UCSD-AML1 (cell line): ENCODE measurements at regions not wholly inside any gene's neighbourhood (a gene's known extent, or its start where the extent isn't known, plus 50 kb on each side); places are given as distances from the start of the nearest gene placed in this dataset.
"Not testable (repeated sequence)": the region's sequence is repeated elsewhere in the genome, so short reads cannot be mapped to it uniquely, and the experiment has no call there.

Experiments
- DNase-seq: peaks from one replicate; lab custom pipeline; 2025; ENCODE audit not compliant: unreplicated experiment; lab: John Stamatoyannopoulos, UW

GRCh38 chr3:184474897-184475296, 86.7 kb upstream of the EPHB3 start:
- DNase-seq = no peak

- no peak for DNase-seq
Measured at GRCh38 chr3:184477940-184478339, 83.6 kb upstream of the EPHB3 start.

DNA sequence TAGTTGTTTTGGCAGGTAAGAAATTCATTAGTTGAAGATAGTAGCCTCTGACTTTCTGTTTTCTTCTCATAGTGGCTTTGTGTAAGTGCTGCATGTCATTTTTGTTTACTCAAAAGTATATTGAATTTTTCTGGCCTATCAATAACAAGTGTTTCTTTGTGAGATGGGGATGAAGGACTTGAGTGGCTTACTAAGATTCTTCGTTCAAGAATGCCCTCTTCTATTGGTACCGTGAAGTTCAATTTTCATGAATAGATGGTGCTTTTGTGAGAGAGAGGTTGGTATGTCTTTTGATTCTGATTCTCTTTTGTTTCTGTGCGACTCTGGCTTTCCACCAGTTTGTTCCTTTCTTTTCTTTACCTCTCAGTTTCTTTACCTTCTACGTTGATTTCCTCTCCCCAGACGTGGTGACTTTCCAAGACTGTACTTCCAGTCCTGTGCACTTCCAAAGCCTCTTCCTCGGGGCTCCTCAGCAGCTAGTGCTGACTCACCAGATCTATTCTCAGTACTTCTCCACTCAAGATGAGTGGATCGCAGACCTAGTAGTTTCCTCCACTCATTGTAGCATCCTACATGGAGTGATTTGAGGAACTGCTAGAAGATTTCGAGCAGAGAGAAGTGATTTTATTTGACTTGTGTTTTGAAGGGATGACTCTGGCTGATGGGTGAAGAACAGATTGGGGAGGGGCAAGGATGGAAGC, 82.0 kb upstream of the EPHB3 start:
- no peak for DNase-seq

- DNase-seq = no peak
Measured at GRCh38 chr3:184480831-184481230, 80.8 kb upstream of the EPHB3 start.

DNA sequence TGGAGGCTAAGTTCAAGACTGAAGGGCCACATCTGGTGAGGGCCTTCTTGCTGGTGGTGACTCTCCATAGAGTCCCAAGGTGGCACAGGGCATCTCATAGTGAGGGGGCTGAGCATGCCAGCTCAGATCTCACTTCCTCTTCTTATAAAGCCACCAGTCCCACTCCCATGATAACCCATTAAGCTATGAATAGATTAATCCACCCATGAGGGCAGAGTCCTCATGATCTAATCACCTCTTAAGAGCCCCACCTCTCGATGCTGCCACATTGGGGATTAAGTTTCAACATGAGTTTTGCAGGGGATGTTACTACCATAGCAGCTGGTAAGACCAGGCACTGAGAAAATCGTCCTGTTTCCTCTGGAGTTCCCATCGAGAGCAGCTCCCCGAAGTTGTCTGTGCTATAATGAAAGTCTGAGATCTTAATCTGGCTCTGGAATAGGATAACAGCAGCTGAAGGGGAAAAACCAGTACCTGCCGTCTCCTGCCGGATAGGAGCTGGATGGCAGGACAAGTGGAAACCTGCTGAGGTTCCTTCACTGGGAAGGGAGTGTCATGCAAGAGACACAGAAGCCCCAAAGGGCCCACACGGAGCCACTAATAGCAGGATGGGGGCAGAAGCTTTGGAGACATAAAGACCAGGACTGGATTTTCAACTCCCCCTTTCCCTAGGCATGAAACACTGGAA, 79.5 kb upstream of the EPHB3 start:
- no peak for DNase-seq

GRCh38 chr3:184485241-184485640, 76.3 kb upstream of the EPHB3 start:
- DNase-seq = no peak

DNA sequence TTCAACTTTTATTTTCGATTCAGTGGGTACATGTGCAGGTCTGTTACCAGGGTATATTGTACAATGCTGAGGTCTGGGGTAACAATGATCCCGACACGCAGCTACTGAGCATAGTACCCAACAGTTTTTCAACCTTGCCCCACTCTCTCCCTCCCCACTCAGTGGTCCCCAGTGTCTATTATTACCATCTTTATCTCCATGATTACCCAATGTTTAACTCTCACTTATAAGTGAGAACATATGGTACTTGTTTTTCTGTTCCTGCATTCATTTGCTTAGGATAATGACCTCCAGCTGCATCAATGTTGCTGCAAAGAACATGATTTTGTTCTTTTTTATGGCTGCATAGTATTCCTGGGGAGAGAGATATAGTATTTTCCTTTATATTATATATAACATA, 75.7 kb upstream of the EPHB3 start:
- DNase-seq = no peak

DNA sequence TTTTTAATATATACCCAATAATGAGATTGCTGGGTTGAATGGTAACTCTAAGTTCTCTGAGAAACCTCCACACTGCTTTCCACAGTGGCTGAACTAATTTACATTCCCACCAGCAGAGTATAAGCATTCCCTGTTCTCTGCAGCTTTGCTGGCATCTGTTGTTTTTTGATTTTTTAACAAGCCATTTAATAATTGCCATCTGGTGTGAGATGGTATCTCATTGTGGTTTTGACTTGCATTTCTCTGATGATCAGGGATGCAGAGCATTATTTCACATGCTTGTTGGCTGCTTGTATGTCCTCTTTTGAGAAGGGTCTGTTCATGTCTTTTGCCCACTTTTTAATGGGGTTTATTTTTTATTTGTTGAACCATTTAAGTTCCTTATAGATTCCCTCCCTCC, 75.0 kb upstream of the EPHB3 start:
- DNase-seq = no peak

GRCh38 chr3:184488577-184488976, 73.0 kb upstream of the EPHB3 start:
- no peak for DNase-seq

DNA sequence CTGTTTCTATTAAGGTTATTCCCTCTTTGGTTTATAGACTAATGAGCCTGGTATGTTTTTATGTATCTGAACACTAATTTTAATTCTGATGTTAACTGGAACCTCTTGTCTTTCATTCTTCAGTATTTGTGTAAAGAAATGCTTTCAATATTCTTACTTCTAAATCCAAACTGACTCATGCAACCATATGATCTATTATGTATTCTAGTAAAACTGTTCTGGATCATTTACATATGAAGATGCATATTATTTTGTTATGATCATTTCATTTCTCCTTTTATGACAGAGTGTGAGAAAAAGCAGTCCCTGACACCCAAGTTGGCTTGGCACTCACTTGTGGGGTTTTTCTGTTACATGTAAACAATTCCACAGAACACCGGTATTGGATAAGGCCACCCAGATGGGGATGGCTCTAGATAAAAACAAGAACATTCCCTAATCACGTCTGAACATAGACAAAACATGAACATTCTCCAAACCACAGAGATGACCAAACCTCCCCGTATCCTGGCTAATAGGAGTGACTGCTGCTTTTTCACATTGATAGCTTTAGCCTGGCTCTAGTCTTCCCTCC, 72.2 kb upstream of the EPHB3 start:
- DNase-seq = no peak

DNA sequence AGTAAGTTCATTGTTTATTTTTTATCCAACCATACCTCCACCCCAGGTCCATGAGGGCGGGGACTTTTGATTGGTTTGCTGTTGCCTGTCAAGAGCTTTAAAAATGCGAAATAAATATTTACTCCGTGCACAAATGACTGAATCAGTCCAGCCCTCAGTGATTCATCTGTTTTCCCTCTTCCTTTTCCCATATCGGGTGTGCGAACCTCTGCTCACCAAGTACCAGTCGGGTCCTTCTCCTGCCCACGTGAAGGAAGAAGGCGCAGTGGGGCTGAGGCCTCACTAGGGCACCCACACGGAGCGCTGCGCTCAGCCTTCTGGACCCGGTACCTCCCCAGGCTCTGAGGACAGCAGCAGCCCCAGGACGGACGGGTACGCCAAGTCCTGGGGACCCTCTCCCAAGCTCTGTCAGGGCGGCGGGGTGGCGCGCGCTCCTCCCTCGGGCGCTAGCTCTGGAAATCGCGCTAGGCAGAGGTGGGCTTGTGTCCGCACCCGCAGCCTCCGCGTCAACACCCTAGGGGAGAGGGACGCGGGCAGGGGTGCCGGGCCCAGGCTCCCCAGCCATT, 70.5 kb upstream of the EPHB3 start:
- DNase-seq = no peak

GRCh38 chr3:184491867-184492615, 69.5 kb upstream of the EPHB3 start:
- DNase-seq = peak; percentile 69

DNA sequence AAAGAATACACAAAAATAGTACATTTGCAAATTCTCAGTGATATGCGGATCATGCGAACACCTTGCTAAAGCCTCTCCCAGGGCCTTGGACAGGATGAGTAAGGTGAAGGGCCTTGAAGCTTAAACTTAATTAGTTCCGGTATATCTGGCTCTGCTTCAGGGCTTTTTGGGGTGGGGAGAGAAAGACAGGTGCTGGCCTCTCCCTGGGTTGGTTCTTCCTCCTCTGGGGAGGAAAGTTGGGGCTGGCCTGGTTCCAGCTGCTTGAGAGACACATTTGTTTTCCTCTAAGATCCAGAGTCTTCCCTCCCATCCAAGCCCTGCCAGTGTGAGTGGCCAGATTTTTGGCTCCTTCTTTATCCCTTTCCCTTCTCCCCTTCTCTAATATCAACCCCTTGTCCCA, 64.7 kb upstream of the EPHB3 start:
- DNase-seq = no peak

DNA sequence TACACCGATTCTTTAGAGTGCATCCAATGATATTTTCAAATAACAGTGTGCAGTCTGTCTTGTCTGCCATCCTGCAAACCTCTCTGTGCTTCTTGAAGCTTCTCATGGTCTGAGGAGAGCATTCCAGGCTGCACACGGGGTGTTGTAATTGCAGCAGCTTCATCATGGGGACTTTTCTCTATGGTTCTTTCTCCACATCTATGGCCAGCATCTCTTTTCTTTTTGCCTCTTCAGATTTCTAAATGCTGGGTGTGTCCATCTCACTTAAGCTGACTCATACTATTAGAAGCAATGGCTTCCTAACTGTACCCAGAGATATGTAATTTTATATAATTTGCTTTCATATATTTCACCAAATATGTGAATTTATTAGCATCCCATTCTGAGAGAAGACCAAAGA, 63.8 kb upstream of the EPHB3 start:
- no peak for DNase-seq

- DNase-seq = no peak
Measured at GRCh38 chr3:184498986-184499606, 62.5 kb upstream of the EPHB3 start.

DNA sequence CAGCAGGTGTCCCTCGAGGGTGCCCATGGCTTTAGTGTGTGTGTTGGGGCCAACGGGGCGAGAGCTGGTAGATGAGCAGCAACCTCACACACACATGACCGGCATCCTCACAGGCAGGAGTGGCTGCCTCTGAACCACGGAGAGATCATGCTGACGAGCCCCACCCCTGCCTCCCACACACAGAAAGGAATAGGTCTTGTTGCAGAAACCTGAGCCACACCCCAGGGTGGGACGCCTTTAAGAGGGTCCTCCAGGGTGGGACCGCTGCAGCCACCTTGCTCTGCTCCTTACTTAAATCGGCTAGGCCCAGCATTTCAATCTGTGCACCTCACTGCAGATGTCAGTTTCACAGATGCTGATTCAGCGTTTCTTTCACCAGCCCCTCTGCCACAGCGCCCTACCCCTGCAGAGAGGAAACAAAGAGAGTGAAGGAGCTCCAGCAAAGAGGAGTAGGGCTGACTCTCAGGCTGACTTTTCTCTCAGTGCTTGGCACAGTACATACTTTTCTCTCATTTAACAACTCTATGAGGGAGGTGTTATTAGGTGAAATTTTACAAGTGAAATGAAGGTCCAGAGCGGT, 61.2 kb upstream of the EPHB3 start:
- DNase-seq = no peak

DNA sequence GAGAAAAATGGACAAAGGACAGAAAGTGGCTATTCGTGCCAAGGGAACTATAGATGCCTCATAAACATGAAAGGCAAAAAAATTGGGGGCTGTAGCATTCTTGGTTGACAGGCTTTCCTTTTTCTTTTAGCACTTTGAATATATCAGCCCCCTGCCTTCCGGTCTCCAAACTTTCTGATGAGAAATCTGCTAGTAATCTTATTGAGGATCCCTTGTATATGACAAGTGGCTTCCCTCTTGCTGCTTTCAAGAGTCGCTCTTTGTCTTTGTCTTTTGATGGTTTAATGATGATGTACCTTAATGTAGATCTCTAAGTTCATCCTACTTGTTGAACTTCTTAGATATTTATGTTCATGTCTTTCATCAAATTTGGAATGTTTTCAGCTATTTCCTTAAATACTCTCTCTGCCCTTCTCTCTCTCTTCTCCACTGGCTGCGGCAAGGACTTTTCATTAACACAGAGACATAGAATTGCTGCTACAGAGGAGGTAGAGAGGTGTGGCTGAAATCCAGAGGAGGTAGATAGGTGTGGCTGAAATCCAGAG, 59.4 kb upstream of the EPHB3 start:
- no peak for DNase-seq

- not testable (repeated sequence) for DNase-seq
Measured at GRCh38 chr3:184502841-184503240, 58.7 kb upstream of the EPHB3 start.

- no peak for DNase-seq
Measured at GRCh38 chr3:184503647-184504046, 57.9 kb upstream of the EPHB3 start.

DNA sequence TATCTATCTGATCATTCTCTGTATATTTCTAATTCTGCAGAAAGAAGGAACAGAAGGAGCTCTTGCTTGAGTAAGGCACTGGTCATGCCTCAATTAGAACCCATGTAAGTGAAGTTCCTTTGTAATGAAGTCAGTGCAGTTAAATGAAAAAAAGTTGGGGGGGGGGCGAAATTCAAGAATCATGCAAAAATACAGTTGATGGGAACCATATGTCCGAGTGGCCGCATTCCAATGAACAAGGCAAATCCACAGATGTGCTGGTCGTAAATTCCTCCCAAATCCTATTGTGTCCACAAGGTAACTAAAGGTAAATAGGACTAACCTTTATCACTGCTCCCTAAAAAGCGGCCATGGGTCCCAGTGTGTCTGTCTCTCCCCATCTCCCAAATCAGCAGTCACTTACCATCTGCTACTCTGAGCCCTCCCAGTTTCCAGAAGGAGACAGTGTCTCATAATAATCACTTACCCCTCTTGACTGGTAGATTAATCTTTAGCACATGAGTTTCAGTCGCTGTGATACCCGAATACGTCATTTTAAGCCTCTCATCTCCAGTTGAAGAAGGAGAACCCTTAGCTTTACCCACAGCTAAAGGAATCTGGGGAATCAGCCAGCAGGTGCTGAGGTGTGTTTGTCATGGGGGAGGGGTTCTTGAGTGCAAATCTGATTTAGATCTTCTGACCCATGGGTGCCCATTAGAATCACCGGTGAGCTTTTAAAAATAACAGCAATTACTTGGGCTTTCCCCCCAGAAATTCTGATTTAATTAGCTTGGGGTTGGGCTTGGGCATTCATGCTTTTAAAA, 56.3 kb upstream of the EPHB3 start:
- no peak for DNase-seq
